Hepatocyte (in vitro differentiated cells): ENCODE measurements at regions not wholly inside any gene's neighbourhood (a gene's known extent, or its start where the extent isn't known, plus 50 kb on each side); places are given as distances from the start of the nearest gene placed in this dataset.
A peak's percentile ranks its signal among the peaks of the same experiment; 100 is the strongest.

Source experiments
- DNase-seq: peaks from one replicate; pipeline ENCODE4 v3.0.0-alpha.2; 2016; ENCODE audit warnings: low spot score
- H2AFZ ChIP-seq: fragments of 200-600 bp; sonication (generic); 2 replicates; pipeline ENCODE4 v1.6.0; 2016; ENCODE audit warnings: antibody characterized with exemption, mild to moderate bottlenecking
- H3K27ac ChIP-seq: fragments of 200-600 bp; sonication (generic); 2 replicates; pipeline ENCODE4 v1.5.1; 2016; ENCODE audit warnings: mild to moderate bottlenecking
- H3K27me3 ChIP-seq: fragments of 200-600 bp; sonication (generic); 2 replicates; pipeline ENCODE4 v1.6.1; 2016
- H3K36me3 ChIP-seq: fragments of 200-600 bp; sonication (generic); replicated peaks from 2 replicates; pipeline ENCODE4 v1.5.1; 2016; ENCODE audit warnings: low read depth; ENCODE audit not compliant: insufficient read depth
- H3K4me1 ChIP-seq: fragments of 200-600 bp; sonication (generic); 2 replicates; pipeline ENCODE4 v1.5.1; 2016; ENCODE audit warnings: mild to moderate bottlenecking, moderate library complexity; ENCODE audit not compliant: insufficient read depth
- H3K4me2 ChIP-seq: fragments of 200-600 bp; sonication (generic); 2 replicates; pipeline ENCODE4 v1.6.0; 2016
- H3K4me3 ChIP-seq: fragments of 200-600 bp; sonication (generic); 2 replicates; pipeline ENCODE4 v1.5.1; 2016; ENCODE audit warnings: mild to moderate bottlenecking
- H3K79me2 ChIP-seq: fragments of 200-600 bp; sonication (generic); 2 replicates; pipeline ENCODE4 v1.6.0; 2017; ENCODE audit warnings: mild to moderate bottlenecking
- H3K9me2 ChIP-seq: fragments of 200-600 bp; sonication (generic); replicated peaks from 2 replicates; pipeline ENCODE4 v1.6.0; 2017; ENCODE audit warnings: mild to moderate bottlenecking; ENCODE audit not compliant: insufficient read depth
- H3K9me3 ChIP-seq: fragments of 200-600 bp; sonication (generic); 2 replicates; pipeline ENCODE4 v1.5.1; 2016; ENCODE audit warnings: low read depth, mild to moderate bottlenecking
- H4K20me1 ChIP-seq: fragments of 200-600 bp; sonication (generic); 2 replicates; pipeline ENCODE4 v1.6.0; 2016; ENCODE audit warnings: mild to moderate bottlenecking; ENCODE audit not compliant: insufficient read depth, poor library complexity, severe bottlenecking
- EZH2 ChIP-seq: fragments of 200-600 bp; sonication (generic); IDR thresholded peaks from 2 replicates; pipeline ENCODE4 v1.6.1; 2016; ENCODE audit warnings: antibody characterized with exemption, mild to moderate bottlenecking, borderline replicate concordance
- EZH2phosphoT487 ChIP-seq: fragments of 200-600 bp; sonication (generic); IDR thresholded peaks from one replicate; pipeline ENCODE4 v1.6.1; 2018; ENCODE audit warnings: antibody characterized with exemption, mild to moderate bottlenecking, low read depth, moderate library complexity; ENCODE audit not compliant: unreplicated experiment, severe bottlenecking
- WGBS: methylation state at CpG from one replicate; pipeline ENCODE4 v1.1.6; 2016; ENCODE audit warnings: low lambda C conversion rate; ENCODE audit errors: missing lambda C conversion rate; 5-methylcytosine and 5-hydroxymethylcytosine counted together
- TF ChIP-seq, protein P1 (sequence below): fragments of 200-600 bp; sonication (generic); IDR thresholded peaks from 2 replicates; pipeline ENCODE4 v1.5.1; 2016; ENCODE audit warnings: antibody characterized with exemption, mild to moderate bottlenecking; ENCODE audit not compliant: poor library complexity

DNA sequence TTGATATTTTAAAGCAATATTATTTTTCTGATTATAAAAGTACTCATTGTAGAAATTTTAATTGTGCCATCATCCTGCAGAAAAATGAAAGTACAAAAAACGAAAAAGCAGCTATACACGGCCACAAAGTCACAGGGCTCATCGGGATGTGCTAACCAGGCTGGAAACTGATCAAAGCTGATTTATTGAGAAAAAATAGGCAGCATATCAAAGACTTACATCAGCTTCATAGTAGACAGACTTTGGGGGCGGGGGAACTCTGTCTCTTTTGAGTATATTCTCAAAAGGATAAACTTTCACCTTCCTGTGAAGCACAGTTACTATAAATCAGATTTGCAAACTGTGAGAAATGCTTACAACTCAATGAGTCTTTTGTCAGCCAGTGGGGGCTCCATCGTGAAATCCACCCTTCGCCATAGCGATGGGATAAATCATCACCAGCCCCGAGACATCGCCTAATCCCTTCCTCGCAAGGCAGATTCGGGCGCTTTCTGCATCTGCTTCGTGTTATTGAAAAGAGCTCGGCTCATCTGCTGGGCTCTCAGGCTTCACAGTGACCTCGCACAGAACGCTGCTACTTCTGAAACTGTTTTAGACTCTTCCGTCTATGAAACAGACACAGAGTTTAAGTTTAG, 69.2 kb upstream of the ERG start:
- TF ChIP-seq, protein P1, sequence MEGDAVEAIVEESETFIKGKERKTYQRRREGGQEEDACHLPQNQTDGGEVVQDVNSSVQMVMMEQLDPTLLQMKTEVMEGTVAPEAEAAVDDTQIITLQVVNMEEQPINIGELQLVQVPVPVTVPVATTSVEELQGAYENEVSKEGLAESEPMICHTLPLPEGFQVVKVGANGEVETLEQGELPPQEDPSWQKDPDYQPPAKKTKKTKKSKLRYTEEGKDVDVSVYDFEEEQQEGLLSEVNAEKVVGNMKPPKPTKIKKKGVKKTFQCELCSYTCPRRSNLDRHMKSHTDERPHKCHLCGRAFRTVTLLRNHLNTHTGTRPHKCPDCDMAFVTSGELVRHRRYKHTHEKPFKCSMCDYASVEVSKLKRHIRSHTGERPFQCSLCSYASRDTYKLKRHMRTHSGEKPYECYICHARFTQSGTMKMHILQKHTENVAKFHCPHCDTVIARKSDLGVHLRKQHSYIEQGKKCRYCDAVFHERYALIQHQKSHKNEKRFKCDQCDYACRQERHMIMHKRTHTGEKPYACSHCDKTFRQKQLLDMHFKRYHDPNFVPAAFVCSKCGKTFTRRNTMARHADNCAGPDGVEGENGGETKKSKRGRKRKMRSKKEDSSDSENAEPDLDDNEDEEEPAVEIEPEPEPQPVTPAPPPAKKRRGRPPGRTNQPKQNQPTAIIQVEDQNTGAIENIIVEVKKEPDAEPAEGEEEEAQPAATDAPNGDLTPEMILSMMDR, result no peak
- no peak for TF ChIP-seq EZH2phosphoT487
- TF ChIP-seq EZH2, result no peak
- H3K9me3 ChIP-seq, result no peaks in the 10 kb centered on the region
- no peak overlapping the region for H2AFZ ChIP-seq
- no peaks in the 10 kb centered on the region for H3K36me3 ChIP-seq
- no peaks in the 10 kb centered on the region for H3K9me2 ChIP-seq
- no peak overlapping the region for H3K4me3 ChIP-seq
- DNase-seq, result peak; percentile 47
- peak overlapping the region; percentile 64 for H3K4me2 ChIP-seq
- H4K20me1 ChIP-seq, result no peaks in the 10 kb centered on the region
- peaks cover 3% of the 10 kb centered on the region for H3K4me1 ChIP-seq
- H3K27ac ChIP-seq, result peak overlapping the region; percentile 39
- H3K27me3 ChIP-seq, result no peaks in the 10 kb centered on the region
- WGBS, result 47% methylated on average over 17 of the region's 17 CpGs
- H3K79me2 ChIP-seq, result no peaks in the 10 kb centered on the region

DNA sequence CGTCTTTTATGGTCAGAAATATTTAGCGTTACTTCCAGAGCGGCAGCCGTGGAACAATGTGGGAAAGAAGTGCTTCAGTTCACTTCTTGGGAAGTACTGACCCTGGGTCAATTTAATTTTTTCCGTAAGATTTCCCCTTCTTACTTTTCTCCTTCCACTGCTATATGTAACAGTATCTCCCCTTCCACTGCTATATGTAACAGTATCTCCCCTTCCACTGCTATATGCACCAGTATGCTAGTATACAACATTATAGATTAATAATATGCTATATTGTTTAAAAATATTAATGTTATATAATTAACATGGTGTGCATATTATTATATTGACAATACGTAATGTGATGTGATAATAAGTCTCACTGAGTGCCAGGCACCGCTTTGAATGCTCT, 69.7 kb upstream of the ERG start:
- Histone ChIP-seq H3K4me3 (no peak overlapping the region), H3K27me3 (no peaks in the 10 kb centered on the region), H3K27ac (peak overlapping the region; percentile 36), H3K4me2 (peak overlapping the region; percentile 64), H3K4me1 (no peaks in the 10 kb centered on the region), H3K36me3 (no peaks in the 10 kb centered on the region), H4K20me1 (no peaks in the 10 kb centered on the region), H3K9me2 (no peaks in the 10 kb centered on the region), H3K79me2 (no peaks in the 10 kb centered on the region), H3K9me3 (no peaks in the 10 kb centered on the region), H2AFZ (no peak overlapping the region)
- TF ChIP-seq EZH2, result no peak
- TF ChIP-seq, protein P1, result no peak
- TF ChIP-seq EZH2phosphoT487, result no peak
- DNase-seq, result no peak
- 53% methylated on average over 7 of the region's 7 CpGs for WGBS

DNA sequence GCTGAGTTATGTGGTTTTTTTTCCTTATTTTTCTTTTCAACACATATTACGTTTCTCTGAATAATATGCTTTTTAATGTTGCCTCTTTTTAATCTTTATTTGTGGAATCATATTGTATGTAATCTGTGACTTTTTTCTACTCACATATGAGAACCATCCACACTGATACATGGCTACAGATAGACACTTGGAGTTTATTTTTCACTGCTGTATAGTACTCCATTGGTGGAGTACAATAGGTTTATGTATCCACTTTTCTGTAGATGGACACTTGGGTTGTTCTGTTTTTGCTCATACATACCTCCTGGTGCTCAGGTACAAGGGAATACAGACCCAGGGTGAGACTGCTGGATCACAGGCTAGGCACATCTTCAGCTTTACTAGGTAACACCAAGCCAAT, 71.5 kb upstream of the ERG start:
- TF ChIP-seq, protein P1, result no peak
- TF ChIP-seq EZH2 (no peak), EZH2phosphoT487 (no peak)
- Histone ChIP-seq H3K27me3 (no peaks in the 10 kb centered on the region), H3K79me2 (no peaks in the 10 kb centered on the region), H3K9me3 (no peaks in the 10 kb centered on the region), H3K27ac (no peak overlapping the region), H3K36me3 (no peaks in the 10 kb centered on the region), H3K4me2 (no peak overlapping the region), H3K4me1 (no peaks in the 10 kb centered on the region), H3K9me2 (no peaks in the 10 kb centered on the region), H4K20me1 (no peaks in the 10 kb centered on the region), H2AFZ (no peak overlapping the region), H3K4me3 (no peak overlapping the region)
- WGBS, result 100% methylated on average over 1 of the region's 1 CpG
- DNase-seq, result no peak

DNA sequence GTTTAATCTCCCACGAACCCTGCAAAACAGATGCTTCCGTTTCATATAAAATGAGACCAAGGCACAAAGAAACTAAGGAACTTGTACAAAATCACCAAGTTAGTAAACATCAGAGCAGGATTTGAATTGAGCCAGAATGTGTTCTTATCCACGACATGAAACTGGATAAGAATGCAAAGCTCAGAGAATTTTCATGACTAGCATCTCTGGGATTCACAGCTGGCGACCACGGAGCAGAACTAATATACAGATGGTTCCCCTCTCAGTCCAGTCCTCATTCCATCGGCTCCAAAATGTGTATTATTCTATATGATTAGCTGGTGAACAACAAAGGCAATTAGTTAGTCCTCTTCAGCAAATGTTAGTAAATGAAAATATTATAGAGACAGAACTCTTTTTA, 72.3 kb upstream of the ERG start:
- Histone ChIP-seq H3K4me1 (no peaks in the 10 kb centered on the region), H3K27me3 (no peaks in the 10 kb centered on the region), H2AFZ (no peak overlapping the region), H3K27ac (no peak overlapping the region), H3K36me3 (no peaks in the 10 kb centered on the region), H3K4me2 (peak overlapping the region; percentile 12), H3K4me3 (no peak overlapping the region), H3K9me3 (no peaks in the 10 kb centered on the region), H4K20me1 (no peaks in the 10 kb centered on the region), H3K79me2 (no peaks in the 10 kb centered on the region), H3K9me2 (no peaks in the 10 kb centered on the region)
- WGBS, result 63% methylated on average over 6 of the region's 6 CpGs
- TF ChIP-seq EZH2, result no peak
- TF ChIP-seq, protein P1, result no peak
- TF ChIP-seq EZH2phosphoT487, result no peak
- DNase-seq, result no peak
